ENCODE measurements at regions not wholly inside any gene's neighbourhood (a gene's known extent, or its start where the extent isn't known, plus 50 kb on each side); places are given as distances from the start of the nearest gene placed in this dataset.

GRCh38 chrX:750263-750662, 119.7 kb downstream of the SHOX start:
- TF ChIP-seq CTCF (IDR thresholded peaks at IDR 0.05; ENCODE audit: low read depth, low read length, poor library complexity, severe bottlenecking) (no peak), EZH2phosphoT487 (IDR thresholded peaks at IDR 0.05; ENCODE audit: borderline replicate concordance, low read length) (no peak)

All from DOHH2 (cell line).